ENCODE measurements at regions not wholly inside any gene's neighbourhood (a gene's known extent, or its start where the extent isn't known, plus 50 kb on each side); places are given as distances from the start of the nearest gene placed in this dataset.

- no peak for TF ChIP-seq CTCF (IDR thresholded peaks at IDR 0.05)
- Histone ChIP-seq H3K27ac (no peak overlapping the region), H3K4me3 (no peak overlapping the region)
- no peak for DNase-seq (ENCODE audit: low spot score)
Measured at GRCh38 chr21:35938446-35938845, 121.9 kb downstream of the SETD4 start.

GRCh38 chr21:35933466-35933865 lies 126.9 kb downstream of the SETD4 start:
- H3K4me3 ChIP-seq, result no peak overlapping the region
- no peak for TF ChIP-seq CTCF (IDR thresholded peaks at IDR 0.05)
- peak overlapping the region in 1 of 2 donors; percentile 45 for H3K27ac ChIP-seq
- DNase-seq (ENCODE audit: low spot score), result peak; percentile 78

DNA sequence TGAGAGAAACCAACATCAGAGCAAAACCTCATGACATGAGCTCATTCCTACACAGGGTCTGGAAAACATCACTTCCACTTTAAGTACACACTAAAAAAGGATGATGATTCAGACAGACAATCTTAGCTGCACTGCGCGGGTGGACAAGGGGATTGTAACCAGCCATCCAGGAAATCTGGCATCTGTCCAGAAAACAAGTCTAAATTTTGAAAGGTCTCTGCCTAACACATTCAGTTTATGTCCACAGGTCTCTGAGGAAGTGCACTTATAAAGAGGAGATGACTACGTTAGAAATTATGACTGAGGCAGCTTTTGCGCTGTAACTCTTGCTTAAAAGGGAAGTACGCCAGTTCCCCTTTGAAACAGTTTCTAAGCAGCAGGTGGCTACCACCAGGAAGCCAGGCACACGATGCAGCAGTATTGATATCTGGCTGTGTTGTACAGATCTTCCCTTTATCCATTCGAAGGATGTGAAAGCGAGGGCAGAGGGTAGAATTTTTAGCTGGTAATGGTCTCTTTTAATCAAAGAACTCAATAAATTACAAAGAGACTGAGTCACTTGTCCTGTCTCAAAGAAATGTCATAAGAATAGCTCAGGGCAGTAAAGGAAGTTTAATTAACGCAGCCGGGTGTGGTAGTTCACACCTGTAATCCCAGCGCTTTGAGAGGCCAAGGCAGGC lies 128.0 kb downstream of the SETD4 start:
- peak overlapping the region in 1 of 2 donors; percentile 60 for H3K27ac ChIP-seq
- TF ChIP-seq CTCF (IDR thresholded peaks at IDR 0.05), result no peak
- H3K4me3 ChIP-seq, result peak overlapping the region; percentile 1
- no peak for DNase-seq (ENCODE audit: low spot score)

GRCh38 chr21:35929901-35930300 lies 130.4 kb downstream of the SETD4 start:
- no peak overlapping the region for H3K27ac ChIP-seq
- TF ChIP-seq CTCF (IDR thresholded peaks at IDR 0.05), result no peak
- DNase-seq (ENCODE audit: low spot score), result no peak
- no peak overlapping the region for H3K4me3 ChIP-seq

DNA sequence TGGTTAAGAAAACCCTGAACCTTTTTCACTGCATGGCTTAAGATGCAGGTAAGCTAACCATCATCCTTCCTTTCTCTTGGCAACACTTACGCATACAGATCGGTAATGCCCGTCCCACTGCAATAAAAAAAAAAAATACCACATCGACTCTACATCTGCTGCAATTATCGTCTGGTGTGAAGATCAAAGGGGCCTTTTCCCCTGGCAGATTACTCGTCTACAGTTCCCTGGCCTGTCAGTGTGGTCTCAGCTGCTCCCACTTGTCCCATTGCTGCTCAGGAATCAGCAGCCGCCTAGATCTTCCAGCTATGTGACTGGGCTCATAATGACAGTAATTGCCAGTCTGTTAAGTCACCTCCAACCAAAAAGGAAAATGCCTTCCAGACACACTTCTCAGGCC lies 133.1 kb downstream of the SETD4 start:
- DNase-seq (ENCODE audit: low spot score), result no peak
- no peak overlapping the region for H3K4me3 ChIP-seq
- H3K27ac ChIP-seq, result no peak overlapping the region
- TF ChIP-seq CTCF (IDR thresholded peaks at IDR 0.05), result no peak

DNA sequence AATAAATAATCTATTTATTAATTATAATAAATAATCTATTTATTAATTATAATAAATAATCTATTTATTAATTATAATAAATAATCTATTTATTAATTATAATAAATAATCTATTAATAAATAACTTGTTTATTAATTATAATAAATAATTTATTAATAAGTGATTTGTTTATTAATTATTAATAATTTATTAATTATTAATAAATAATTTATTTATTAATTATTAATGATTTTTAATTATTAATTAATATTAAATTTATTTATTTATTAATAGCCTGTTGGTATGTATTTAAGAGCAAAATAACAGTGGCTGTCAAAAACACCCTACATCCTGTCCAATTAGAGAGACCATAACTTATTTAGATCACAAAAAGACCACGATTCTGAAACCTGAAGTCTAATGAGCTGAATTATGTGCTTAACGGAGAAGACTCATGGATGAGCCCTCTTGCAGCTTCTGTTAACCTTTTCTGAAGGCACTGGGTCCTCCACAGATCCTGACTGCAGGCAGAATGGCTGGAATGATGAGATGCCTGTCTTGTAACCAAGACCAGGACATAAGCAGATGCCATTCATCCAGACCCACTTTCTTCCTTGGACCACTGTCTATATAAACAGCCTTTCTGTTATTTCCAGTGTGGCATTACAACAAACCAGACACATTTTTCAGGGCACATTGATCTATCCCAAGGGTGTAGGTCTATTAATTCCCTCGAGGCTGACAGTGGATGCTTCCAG lies 134.2 kb downstream of the SETD4 start:
- Histone ChIP-seq H3K4me3 (no peak overlapping the region), H3K27ac (no peak overlapping the region)
- TF ChIP-seq CTCF (IDR thresholded peaks at IDR 0.05), result no peak
- DNase-seq (ENCODE audit: low spot score), result no peak

GRCh38 chr21:35925497-35925896 lies 134.8 kb downstream of the SETD4 start:
- DNase-seq (ENCODE audit: low spot score), result no peak
- TF ChIP-seq CTCF (IDR thresholded peaks at IDR 0.05), result no peak
- Histone ChIP-seq H3K4me3 (no peak overlapping the region), H3K27ac (no peak overlapping the region)
